Common myeloid progenitor, CD34-positive (primary cell): ENCODE measurements at regions not wholly inside any gene's neighbourhood (a gene's known extent, or its start where the extent isn't known, plus 50 kb on each side); places are given as distances from the start of the nearest gene placed in this dataset.

Experiments
- CTCF ChIA-PET: fragments of 350-600 bp; sonication (Branson Sonifier 250); formaldehyde crosslinking; loops from one replicate; lab custom pipeline; 2021; ENCODE audit warnings: antibody characterized with exemption; lab: Charles Lee
- POLR2A ChIA-PET: fragments of 350-600 bp; sonication (Branson Sonifier 250); formaldehyde crosslinking; loops from one replicate; lab custom pipeline; 2021; ENCODE audit warnings: antibody characterized with exemption; lab: Charles Lee
- DNase-seq, 3 donors: peaks; one replicate each; pipeline versions ENCODE4 v3.0.0 to v3.0.0-alpha.2; 2013
- H3K27ac ChIP-seq, 2 experiments: 1 replicate in 1 of 2; 2 replicates in 1 of 2; pipeline ENCODE4 v1.7.0; 2013; ENCODE audit warnings: inconsistent platforms in 2 of 2, low read length in 2 of 2, mild to moderate bottlenecking in 2 of 2, low read depth in 1 of 2, moderate library complexity in 1 of 2; ENCODE audit not compliant: severe bottlenecking in 2 of 2, insufficient read depth in 1 of 2, poor library complexity in 1 of 2
- H3K27me3 ChIP-seq, 5 experiments: replicated peaks in 2 of 5; 1 replicate in 3 of 5; 2 replicates in 2 of 5; pipeline versions ENCODE4 v1.6.1 to v1.7.0; 2013; ENCODE audit warnings: low read length in 4 of 5, mild to moderate bottlenecking in 2 of 5, moderate library complexity in 2 of 5, inconsistent platforms in 1 of 5; ENCODE audit not compliant: insufficient read depth in 5 of 5, control insufficient read depth in 4 of 5
- H3K36me3 ChIP-seq, 4 experiments: 1 replicate in 2 of 4; 2 replicates in 2 of 4; pipeline versions ENCODE4 v1.6.1 to v1.7.0; 2013; ENCODE audit warnings: low read length in 3 of 4, control low read depth in 1 of 4, mild to moderate bottlenecking in 1 of 4; ENCODE audit not compliant: control insufficient read depth in 4 of 4, insufficient read depth in 4 of 4
- H3K4me1 ChIP-seq, 4 experiments: 1 replicate in 3 of 4; 2 replicates in 1 of 4; pipeline versions ENCODE4 v1.6.1 to v1.7.1; 2013; ENCODE audit warnings: low read length in 3 of 4, mild to moderate bottlenecking in 3 of 4, control low read depth in 1 of 4, inconsistent platforms in 1 of 4, moderate library complexity in 1 of 4; ENCODE audit not compliant: control insufficient read depth in 4 of 4, insufficient read depth in 4 of 4; ENCODE audit errors: control extremely low read depth in 1 of 4
- H3K4me3 ChIP-seq, 7 experiments: 1 replicate in 4 of 7; 2 replicates in 3 of 7; pipeline versions ENCODE4 v1.5.1 to v1.7.0; 2013; ENCODE audit warnings: mild to moderate bottlenecking in 7 of 7, low read length in 6 of 7, moderate library complexity in 6 of 7, inconsistent platforms in 2 of 7, low read depth in 2 of 7, control low read depth in 1 of 7; ENCODE audit not compliant: insufficient read depth in 4 of 7, control insufficient read depth in 1 of 7; ENCODE audit errors: extremely low read depth in 1 of 7
- H3K9me3 ChIP-seq, 5 experiments: 1 replicate in 4 of 5; 2 replicates in 1 of 5; pipeline versions ENCODE4 v1.6.1 to v1.7.1; 2013; ENCODE audit warnings: low read length in 4 of 5, mild to moderate bottlenecking in 2 of 5, inconsistent platforms in 1 of 5, low read depth in 1 of 5, moderate library complexity in 1 of 5; ENCODE audit not compliant: control insufficient read depth in 4 of 5, insufficient read depth in 2 of 5; ENCODE audit errors: control extremely low read depth in 1 of 5
- WGBS: methylation state at CpG from one replicate; pipeline ENCODE4 v1.1.5; 2013; ENCODE audit not compliant: insufficient coverage; 5-methylcytosine and 5-hydroxymethylcytosine counted together

DNA sequence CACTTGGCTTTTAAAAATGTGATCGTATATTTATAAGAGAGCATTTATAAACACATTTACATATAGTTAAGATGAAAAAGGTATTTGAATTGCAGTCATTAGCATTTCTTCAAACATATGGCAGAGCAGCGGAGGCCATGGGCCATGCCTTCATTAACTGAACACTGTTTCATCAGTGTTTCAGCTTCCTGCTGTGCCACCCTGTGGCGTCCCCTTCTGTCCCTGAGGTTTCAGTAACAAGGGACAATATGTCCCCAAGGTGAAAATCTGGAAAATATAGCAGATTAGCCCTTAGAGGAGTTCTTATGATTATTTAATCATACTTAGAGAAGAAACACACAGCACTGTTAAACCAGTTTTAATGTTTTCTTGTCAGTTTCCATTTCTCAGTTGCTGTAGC lies 577.8 kb downstream of the ETV1 start:
- H3K9me3 ChIP-seq, result peaks cover 0 to 1% (median 0%) of the 10 kb centered on the region in 5 experiments
- 100% methylated on average over 1 of the region's 3 CpGs for WGBS
- no peaks in the 10 kb centered on the region for H3K27me3 ChIP-seq
- no peak overlapping the region for H3K27ac ChIP-seq
- no peaks in the 10 kb centered on the region for H3K4me1 ChIP-seq
- no peaks in the 10 kb centered on the region for H3K36me3 ChIP-seq
- ChIA-PET POLR2A (no interaction called here), CTCF (no interaction called here)
- no peak for DNase-seq
- H3K4me3 ChIP-seq, result no peak overlapping the region

- Histone ChIP-seq H3K4me3 (no peak overlapping the region), H3K27me3 (no peaks in the 10 kb centered on the region), H3K27ac (no peak overlapping the region), H3K4me1 (no peaks in the 10 kb centered on the region), H3K9me3 (peaks cover 0 to 3% (median 0%) of the 10 kb centered on the region in 5 experiments), H3K36me3 (no peaks in the 10 kb centered on the region)
- ChIA-PET POLR2A (no interaction called here), CTCF (no interaction called here)
- DNase-seq, result no peak
Observed at GRCh38 chr7:13414181-13414580, 575.3 kb downstream of the ETV1 start.

GRCh38 chr7:13414661-13415107 lies 574.8 kb downstream of the ETV1 start:
- Histone ChIP-seq H3K27ac (no peak overlapping the region), H3K36me3 (no peaks in the 10 kb centered on the region), H3K4me1 (no peaks in the 10 kb centered on the region), H3K9me3 (peaks cover 0 to 3% (median 0%) of the 10 kb centered on the region in 5 experiments), H3K4me3 (no peak overlapping the region), H3K27me3 (no peaks in the 10 kb centered on the region)
- 100% methylated on average over 2 of the region's 5 CpGs for WGBS
- DNase-seq, result no peak
- ChIA-PET CTCF (no interaction called here), POLR2A (no interaction called here)

- no peak for DNase-seq
- Histone ChIP-seq H3K27me3 (no peaks in the 10 kb centered on the region), H3K4me1 (no peaks in the 10 kb centered on the region), H3K4me3 (no peak overlapping the region), H3K9me3 (peaks cover 0 to 6% (median 0%) of the 10 kb centered on the region in 5 experiments), H3K36me3 (no peaks in the 10 kb centered on the region), H3K27ac (no peak overlapping the region)
- ChIA-PET POLR2A (no interaction called here), CTCF (no interaction called here)
- WGBS, result 33% methylated on average over 1 of the region's 2 CpGs
Observed at GRCh38 chr7:13416071-13416470, 573.4 kb downstream of the ETV1 start.

DNA sequence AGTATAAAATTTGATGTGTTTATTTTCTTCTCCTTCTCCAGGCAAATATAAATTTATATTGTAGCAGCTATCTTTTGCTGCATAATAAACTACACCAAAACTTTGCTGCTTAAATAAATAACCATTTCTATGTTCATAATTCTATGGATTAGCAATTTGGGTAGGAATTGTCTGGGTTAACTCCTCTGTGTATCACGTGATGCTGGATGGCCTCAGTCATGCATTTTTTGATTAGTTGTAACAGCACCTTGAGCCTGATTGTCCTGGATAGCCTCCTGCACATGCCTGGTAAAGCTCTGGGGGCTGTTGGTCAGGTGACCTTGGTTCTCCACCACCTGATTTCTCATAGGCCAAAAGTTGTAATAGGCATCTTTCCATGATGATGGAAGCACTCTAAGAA lies 572.9 kb downstream of the ETV1 start:
- Histone ChIP-seq H3K9me3 (peaks cover 0 to 6% (median 0%) of the 10 kb centered on the region in 5 experiments), H3K4me3 (no peak overlapping the region), H3K27me3 (no peaks in the 10 kb centered on the region), H3K27ac (no peak overlapping the region), H3K4me1 (no peaks in the 10 kb centered on the region), H3K36me3 (no peaks in the 10 kb centered on the region)
- 88% methylated on average over 1 of the region's 1 CpG for WGBS
- ChIA-PET POLR2A (no interaction called here), CTCF (no interaction called here)
- no peak for DNase-seq

GRCh38 chr7:13420726-13421125 lies 568.7 kb downstream of the ETV1 start:
- Histone ChIP-seq H3K27ac (no peak overlapping the region), H3K9me3 (peaks cover 0 to 6% (median 2%) of the 10 kb centered on the region in 5 experiments), H3K27me3 (no peaks in the 10 kb centered on the region), H3K4me3 (no peak overlapping the region), H3K36me3 (no peaks in the 10 kb centered on the region), H3K4me1 (no peaks in the 10 kb centered on the region)
- DNase-seq, result no peak
- WGBS, result 100% methylated on average over 1 of the region's 2 CpGs
- ChIA-PET POLR2A (no interaction called here), CTCF (no interaction called here)

DNA sequence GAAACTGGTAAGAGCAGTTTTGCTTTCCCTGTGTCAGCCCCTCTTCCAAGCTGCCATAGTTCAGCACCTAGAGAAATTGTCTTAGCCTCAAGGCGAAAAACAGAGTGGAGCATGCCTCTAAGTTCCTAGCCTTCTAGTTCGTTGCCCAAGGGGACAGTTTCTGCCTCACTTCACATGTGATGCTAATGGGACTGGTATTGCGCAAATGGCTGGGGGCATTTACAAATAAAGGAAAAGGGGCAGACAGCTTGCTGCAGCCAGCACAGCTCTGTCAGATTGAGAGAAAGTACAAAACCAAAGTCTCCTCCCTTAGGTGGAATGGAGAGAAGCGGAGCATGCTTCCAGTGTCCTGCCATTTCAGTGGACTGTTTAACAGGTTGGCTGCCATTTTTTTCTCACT lies 567.7 kb downstream of the ETV1 start:
- POLR2A ChIA-PET, result no interaction called here
- H3K27me3 ChIP-seq, result no peaks in the 10 kb centered on the region

More for the DNA sequence above, 567.7 kb downstream of the ETV1 start:
- Histone ChIP-seq H3K9me3 (peaks cover 0 to 6% (median 2%) of the 10 kb centered on the region in 5 experiments), H3K27ac (no peak overlapping the region), H3K36me3 (no peaks in the 10 kb centered on the region), H3K4me1 (no peaks in the 10 kb centered on the region), H3K4me3 (no peak overlapping the region)
- WGBS, result 89% methylated on average over 4 of the region's 4 CpGs
- no peak for DNase-seq
- CTCF ChIA-PET, result no interaction called here
